ENCODE measurements at regions not wholly inside any gene's neighbourhood (a gene's known extent, or its start where the extent isn't known, plus 50 kb on each side); places are given as distances from the start of the nearest gene placed in this dataset.

DNA sequence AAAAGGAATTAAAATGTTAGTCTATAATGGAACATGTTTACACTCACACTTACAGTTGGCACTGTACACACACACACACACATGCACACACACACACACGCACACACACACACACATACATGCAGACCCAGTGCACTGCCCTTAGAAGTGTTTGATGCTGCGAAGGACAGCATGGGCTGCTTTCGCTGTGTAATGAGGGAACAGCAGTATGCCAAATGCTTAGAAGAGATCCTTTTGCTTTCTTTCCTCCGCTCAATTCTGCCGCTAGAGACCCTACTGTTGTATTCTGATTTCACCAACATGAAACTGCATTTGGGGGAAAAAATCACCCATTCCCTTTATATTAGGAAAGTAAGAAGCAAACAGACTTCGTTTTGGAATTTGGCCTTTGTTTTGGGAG, 217.9 kb downstream of the ENGASE start:
- no peak overlapping the region for H4K8ac ChIP-seq (replicated peaks; ENCODE audit: insufficient read length, low read depth, low read length)
- no peak overlapping the region for H3K56ac ChIP-seq (ENCODE audit: insufficient read length, low read depth, low read length)
- H3K4ac ChIP-seq (ENCODE audit: low read depth, low read length): no peak overlapping the region
- H2BK5ac ChIP-seq (ENCODE audit: insufficient read length, low read length): no peak overlapping the region
- H2BK20ac ChIP-seq (ENCODE audit: low read depth, low read length, poor library complexity, severe bottlenecking): no peak overlapping the region
- H3K4me2 ChIP-seq (ENCODE audit: insufficient read depth, insufficient read length, low read length): no peak overlapping the region
- H3K4me3 Mint-ChIP-seq: no peak overlapping the region
- H3K9me3 Mint-ChIP-seq: no peaks in the 10 kb centered on the region; a peak in 2 of 5 replicates
- H3K18ac ChIP-seq (ENCODE audit: insufficient read length, low read depth, low read length): no peak overlapping the region
- WGBS (ENCODE audit: extremely low coverage, insufficient read length, low lambda C conversion rate): no CpG with 5 or more reads among the region's 6 CpGs
- no peak overlapping the region for H4K91ac ChIP-seq (ENCODE audit: insufficient read length, low read depth, low read length)
- no peaks in the 10 kb centered on the region for H3K79me1 ChIP-seq (ENCODE audit: insufficient read depth, low read depth, low read length, poor library complexity, severe bottlenecking)
- H3K79me2 ChIP-seq (ENCODE audit: insufficient read depth, low read length): no peaks in the 10 kb centered on the region
- H4K20me1 ChIP-seq (ENCODE audit: control insufficient read depth, insufficient read depth, insufficient read length): no peaks in the 10 kb centered on the region
- H3K23ac ChIP-seq (ENCODE audit: insufficient read length, low read depth, low read length): no peak overlapping the region
- TF ChIP-seq, protein P1, sequence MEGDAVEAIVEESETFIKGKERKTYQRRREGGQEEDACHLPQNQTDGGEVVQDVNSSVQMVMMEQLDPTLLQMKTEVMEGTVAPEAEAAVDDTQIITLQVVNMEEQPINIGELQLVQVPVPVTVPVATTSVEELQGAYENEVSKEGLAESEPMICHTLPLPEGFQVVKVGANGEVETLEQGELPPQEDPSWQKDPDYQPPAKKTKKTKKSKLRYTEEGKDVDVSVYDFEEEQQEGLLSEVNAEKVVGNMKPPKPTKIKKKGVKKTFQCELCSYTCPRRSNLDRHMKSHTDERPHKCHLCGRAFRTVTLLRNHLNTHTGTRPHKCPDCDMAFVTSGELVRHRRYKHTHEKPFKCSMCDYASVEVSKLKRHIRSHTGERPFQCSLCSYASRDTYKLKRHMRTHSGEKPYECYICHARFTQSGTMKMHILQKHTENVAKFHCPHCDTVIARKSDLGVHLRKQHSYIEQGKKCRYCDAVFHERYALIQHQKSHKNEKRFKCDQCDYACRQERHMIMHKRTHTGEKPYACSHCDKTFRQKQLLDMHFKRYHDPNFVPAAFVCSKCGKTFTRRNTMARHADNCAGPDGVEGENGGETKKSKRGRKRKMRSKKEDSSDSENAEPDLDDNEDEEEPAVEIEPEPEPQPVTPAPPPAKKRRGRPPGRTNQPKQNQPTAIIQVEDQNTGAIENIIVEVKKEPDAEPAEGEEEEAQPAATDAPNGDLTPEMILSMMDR (conservative IDR thresholded peaks at IDR 0.05): no peak
- H2BK15ac ChIP-seq (ENCODE audit: low read depth, low read length): no peak overlapping the region
- H3K27ac Mint-ChIP-seq: peak overlapping the region in 1 of 3 experiments; percentile 67; a peak in 1 of 7 replicates
- no peaks in the 10 kb centered on the region for H3K9me3 ChIP-seq (ENCODE audit: control insufficient read depth, low read depth, low read length)
- no peak overlapping the region for H4K5ac ChIP-seq (ENCODE audit: insufficient read length, low read depth, low read length)
- H3K4me1 Mint-ChIP-seq: peaks cover 0 to 9% of the 10 kb centered on the region in 2 experiments; a peak in 1 of 4 replicates
- DNase-seq: no peak
- no peaks in the 10 kb centered on the region for H3K4me1 ChIP-seq (ENCODE audit: insufficient read depth, low read length)
- no peak overlapping the region for H2AFZ ChIP-seq (ENCODE audit: low read length)
- H3K27me3 ChIP-seq (ENCODE audit: insufficient read depth, low read length): no peaks in the 10 kb centered on the region; the same call in 1 of the 2 replicates
- no peak overlapping the region for H2BK12ac ChIP-seq (ENCODE audit: insufficient read length, low read depth, low read length)
- H2BK120ac ChIP-seq (ENCODE audit: low read depth, low read length, poor library complexity, severe bottlenecking): no peak overlapping the region
- no peak overlapping the region for H3K27ac ChIP-seq (ENCODE audit: insufficient read length, low read depth, low read length)
- H3K27me3 Mint-ChIP-seq (ENCODE audit: low read depth): peaks cover 68% of the 10 kb centered on the region
- H2AK5ac ChIP-seq (ENCODE audit: insufficient read length, low read length): no peak overlapping the region
- H3T11ph ChIP-seq (ENCODE audit: low read length): no peak overlapping the region
- no peaks in the 10 kb centered on the region for H3K23me2 ChIP-seq (ENCODE audit: insufficient read length, low read depth, low read length, poor library complexity, severe bottlenecking)
- no peak overlapping the region for H3K9ac ChIP-seq (ENCODE audit: extremely low read depth, insufficient read length, low read length)
- no peaks in the 10 kb centered on the region for H3K36me3 Mint-ChIP-seq (ENCODE audit: insufficient read depth in 1 of 3, low read depth in 3 of 3)
- no peak overlapping the region for H3K14ac ChIP-seq (ENCODE audit: insufficient read depth, low read length)

All from H9 (cell line).